C4-2B (cell line): ENCODE measurements at regions not wholly inside any gene's neighbourhood (a gene's known extent, or its start where the extent isn't known, plus 50 kb on each side); places are given as distances from the start of the nearest gene placed in this dataset.

ENCODE experiments used
- ZFX ChIP-seq: fragments of 450-650 bp; IDR thresholded peaks from 2 replicates; pipeline ENCODE4 v1.6.1; 2017
- TF ChIP-seq, protein P1 (sequence below): fragments of 450-650 bp; conservative IDR thresholded peaks from 2 replicates; pipeline ENCODE4 v1.5.1; 2017; ENCODE audit warnings: mild to moderate bottlenecking

DNA sequence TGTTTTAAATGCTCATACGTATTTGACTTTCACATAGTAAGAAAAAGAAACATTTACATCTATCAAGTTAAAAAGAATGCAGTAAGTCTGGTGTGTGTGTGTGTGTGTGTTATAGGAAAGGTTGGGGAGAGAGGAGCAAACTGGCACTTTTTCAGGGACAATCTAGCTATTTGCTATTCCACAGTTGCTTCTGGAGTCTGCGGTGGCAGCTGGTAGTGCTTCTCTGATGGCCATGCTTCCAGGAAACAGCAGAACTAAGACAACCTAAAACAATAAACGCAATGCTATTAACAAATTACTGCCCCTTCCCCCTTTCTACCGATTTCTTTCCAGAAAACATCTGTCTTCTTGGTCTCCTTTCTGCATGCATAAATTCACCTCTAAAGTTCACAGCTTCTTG, 70.0 kb upstream of the CDH10 start:
- TF ChIP-seq, protein P1, sequence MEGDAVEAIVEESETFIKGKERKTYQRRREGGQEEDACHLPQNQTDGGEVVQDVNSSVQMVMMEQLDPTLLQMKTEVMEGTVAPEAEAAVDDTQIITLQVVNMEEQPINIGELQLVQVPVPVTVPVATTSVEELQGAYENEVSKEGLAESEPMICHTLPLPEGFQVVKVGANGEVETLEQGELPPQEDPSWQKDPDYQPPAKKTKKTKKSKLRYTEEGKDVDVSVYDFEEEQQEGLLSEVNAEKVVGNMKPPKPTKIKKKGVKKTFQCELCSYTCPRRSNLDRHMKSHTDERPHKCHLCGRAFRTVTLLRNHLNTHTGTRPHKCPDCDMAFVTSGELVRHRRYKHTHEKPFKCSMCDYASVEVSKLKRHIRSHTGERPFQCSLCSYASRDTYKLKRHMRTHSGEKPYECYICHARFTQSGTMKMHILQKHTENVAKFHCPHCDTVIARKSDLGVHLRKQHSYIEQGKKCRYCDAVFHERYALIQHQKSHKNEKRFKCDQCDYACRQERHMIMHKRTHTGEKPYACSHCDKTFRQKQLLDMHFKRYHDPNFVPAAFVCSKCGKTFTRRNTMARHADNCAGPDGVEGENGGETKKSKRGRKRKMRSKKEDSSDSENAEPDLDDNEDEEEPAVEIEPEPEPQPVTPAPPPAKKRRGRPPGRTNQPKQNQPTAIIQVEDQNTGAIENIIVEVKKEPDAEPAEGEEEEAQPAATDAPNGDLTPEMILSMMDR, result no peak
- no peak for TF ChIP-seq ZFX
